GM21529 (cell line): ENCODE measurements at regions not wholly inside any gene's neighbourhood (a gene's known extent, or its start where the extent isn't known, plus 50 kb on each side); places are given as distances from the start of the nearest gene placed in this dataset.
"Not testable (repeated sequence)": the region's sequence is repeated elsewhere in the genome, so short reads cannot be mapped to it uniquely, and the experiment has no call there.

ENCODE experiments used
- ATAC-seq: cut with Tn5 transposase; IDR thresholded peaks from one replicate; pipeline ENCODE4 v1.9.1; 2021; ENCODE audit not compliant: unreplicated experiment

GRCh38 chr3:191959876-191960413 is 499.0 kb downstream of the PYDC2 start:
- ATAC-seq, result peak; percentile 40

DNA sequence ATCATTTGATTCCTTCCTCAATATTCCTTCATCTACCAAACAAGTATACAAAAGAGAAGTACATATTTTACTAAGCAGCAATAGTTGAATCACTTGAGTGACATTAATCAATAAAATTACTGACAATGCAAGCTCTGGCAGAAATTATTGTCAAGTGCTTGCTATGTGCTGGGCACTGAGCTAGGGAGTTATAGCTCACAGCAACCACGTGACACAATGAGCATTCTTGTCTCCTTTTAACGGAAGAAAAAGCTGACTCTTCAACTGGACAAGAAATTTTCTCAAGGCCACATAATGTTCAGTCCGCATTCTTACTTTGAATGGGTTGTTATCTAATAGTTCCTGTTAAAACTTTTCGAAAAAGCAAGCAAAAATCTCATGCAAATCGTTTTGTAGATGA is 500.1 kb downstream of the PYDC2 start:
- ATAC-seq, result no peak

- no peak for ATAC-seq
Observed at GRCh38 chr3:191961529-191961928, 500.6 kb downstream of the PYDC2 start.

DNA sequence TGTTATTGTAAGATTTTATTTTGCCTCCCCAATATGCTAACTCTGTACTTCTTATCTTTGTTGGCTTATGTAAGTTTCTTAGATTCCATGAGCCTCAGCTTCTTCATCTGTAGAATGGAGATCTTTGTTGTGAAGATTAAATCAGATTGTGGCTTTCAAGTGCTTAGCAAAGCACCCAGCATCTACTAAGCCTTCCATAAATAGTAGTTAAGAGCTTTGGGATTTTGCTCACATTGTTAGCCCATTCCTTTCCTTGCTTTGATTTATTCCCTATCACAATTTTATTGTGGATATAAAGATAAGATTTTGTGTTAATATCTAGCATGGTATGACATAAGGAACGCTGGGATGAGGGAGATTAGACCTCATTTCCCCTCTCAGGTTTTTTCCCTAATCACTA is 501.4 kb downstream of the PYDC2 start:
- no peak for ATAC-seq

GRCh38 chr3:191963182-191963581 is 502.2 kb downstream of the PYDC2 start:
- ATAC-seq, result peak; percentile 37

- no peak for ATAC-seq
Observed at GRCh38 chr3:191966556-191966955, 505.6 kb downstream of the PYDC2 start.

GRCh38 chr3:191968299-191968698 is 507.3 kb downstream of the PYDC2 start:
- no peak for ATAC-seq

DNA sequence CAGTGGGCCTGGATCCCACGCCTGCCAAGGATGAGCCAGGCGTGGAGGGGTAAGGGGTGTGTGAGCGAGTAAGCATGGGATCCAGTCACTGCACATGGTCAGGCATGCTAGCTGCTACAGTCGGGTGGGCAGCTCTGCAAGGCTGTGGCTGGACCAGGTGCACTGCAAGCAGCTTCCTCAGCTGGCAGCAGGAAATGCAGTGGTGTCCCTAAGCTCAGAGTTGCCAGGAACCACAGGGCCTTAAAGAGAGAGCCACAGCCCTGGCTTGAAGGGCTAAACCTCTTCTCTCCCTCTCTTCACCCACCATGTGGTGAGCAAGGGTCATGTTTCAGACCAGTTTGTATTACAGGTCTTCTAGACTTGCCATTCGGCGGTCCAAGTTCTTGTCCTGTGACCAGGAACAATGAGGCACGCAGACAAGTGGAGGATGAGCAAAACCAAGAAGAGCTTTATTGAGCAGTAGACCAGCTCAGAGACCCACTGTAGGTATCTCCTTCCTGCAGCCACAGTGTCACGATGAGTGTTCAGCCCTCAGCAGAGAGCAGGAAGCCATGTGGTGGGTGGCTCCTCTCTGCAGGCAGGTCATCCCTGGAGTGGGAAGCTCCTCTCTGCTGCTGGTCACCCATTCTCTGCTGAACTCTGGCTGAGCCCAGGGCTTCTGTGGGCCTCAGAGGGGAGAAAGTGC is 511.9 kb downstream of the PYDC2 start:
- ATAC-seq, result peak; percentile 73

GRCh38 chr3:191973820-191974219 is 512.9 kb downstream of the PYDC2 start:
- ATAC-seq, result no peak

GRCh38 chr3:191975936-191976335 is 515.0 kb downstream of the PYDC2 start:
- ATAC-seq, result no peak

DNA sequence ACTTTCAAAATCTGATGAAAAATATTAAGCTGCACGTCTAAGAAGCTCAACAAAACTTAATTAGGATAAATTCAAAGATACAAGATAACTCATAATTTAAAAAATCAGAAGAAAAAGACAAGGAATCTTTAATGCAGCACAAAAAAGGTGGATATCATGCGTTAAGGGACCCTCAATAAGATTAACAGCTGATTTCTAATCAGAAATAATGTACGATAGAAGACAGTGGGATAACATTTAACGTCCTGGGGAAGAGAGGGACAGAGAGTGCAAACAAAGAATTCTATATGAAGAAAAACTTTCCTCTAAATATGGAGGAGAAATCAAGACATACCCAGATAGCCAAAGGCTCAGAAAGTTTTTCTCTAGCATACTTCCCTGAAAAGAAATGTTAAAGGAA is 519.5 kb downstream of the PYDC2 start:
- ATAC-seq, result no peak

DNA sequence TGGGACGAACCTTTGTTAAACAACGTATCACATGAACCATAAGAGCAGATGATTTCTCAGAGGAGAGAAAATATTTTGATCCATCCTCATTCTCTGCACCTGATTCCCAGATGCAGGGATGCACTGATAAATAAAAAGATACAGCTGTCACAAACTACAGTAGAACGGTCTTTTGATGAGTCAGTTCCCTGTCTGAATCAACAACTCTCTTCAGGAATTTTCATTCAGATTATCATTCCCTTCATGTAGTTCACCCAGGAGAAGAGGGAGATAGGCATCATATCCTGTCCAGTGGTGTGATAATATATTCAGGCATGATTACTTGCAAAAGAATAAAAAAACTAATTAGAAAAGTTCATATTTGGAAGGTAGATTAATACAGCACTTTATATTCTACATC is 521.5 kb downstream of the PYDC2 start:
- no peak for ATAC-seq

- no peak for ATAC-seq
Observed at GRCh38 chr3:191985691-191986090, 524.7 kb downstream of the PYDC2 start.

DNA sequence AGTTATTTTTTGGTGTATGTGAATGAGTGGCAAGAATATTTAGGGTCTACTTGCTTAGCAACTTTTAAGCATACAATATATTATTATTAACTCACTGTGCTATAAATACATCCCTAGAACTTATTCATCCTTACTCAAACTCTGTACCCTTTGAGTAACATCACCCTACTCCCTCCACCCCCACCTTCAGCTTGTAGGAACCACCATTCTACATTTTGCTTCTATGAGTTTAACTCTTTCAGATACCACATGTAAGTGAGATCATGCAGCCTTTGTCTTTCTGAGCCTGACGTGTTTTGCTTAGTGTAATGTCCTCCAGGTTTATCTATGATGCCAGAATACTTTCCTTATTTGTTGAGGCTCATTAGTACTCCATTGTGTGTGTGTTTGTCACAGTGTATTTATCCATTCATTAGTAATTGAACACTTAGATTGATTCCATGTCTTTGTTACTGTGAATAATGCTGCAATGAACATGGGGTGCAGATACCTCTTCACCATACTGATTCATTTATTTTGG is 526.9 kb downstream of the PYDC2 start:
- no peak for ATAC-seq

DNA sequence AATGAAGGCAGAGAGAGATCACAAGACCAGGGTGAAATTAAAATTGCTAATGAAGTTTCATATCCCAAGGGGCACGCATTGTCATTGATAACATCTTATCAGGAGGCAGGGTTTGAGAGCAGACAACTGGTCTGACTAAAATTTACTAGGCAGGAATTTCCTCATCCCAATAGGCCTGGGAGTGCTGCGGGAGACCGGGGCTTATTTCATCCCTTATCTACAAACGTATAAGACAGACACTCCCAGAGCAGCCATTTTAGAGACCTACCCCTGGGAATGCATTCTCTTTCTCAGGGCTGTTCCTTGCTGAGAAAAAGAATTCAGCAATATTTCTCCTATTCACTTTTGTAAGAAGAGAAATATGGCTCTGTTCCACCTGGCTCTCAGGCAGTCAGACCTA is 533.0 kb downstream of the PYDC2 start:
- not testable (repeated sequence) for ATAC-seq

GRCh38 chr3:191997093-191997492 is 536.1 kb downstream of the PYDC2 start:
- ATAC-seq, result no peak

GRCh38 chr3:191997579-191998268 is 536.8 kb downstream of the PYDC2 start:
- ATAC-seq, result no peak

DNA sequence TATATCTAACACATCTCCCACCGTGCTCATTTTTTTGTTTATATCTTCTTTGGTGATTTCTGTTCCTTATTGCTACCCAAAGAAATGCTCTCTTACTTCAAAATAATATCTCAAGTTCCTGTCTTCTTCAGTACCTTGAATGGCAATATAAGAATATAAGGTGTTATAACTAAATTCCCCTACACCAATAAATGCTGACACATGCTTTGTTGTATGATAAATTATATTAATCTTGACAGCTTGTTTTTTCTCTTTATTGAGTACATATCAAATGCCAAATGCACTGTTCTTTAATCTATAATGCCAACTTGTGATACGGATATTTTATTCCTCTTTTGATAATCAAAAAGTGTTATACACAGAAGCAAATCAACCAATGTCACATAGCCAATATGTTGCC is 540.3 kb downstream of the PYDC2 start:
- no peak for ATAC-seq

GRCh38 chr3:192005989-192006388 is 545.0 kb downstream of the PYDC2 start:
- ATAC-seq, result no peak

- ATAC-seq, result no peak
Observed at GRCh38 chr3:192009903-192010302, 548.9 kb downstream of the PYDC2 start.

GRCh38 chr3:192010490-192010889 is 549.5 kb downstream of the PYDC2 start:
- no peak for ATAC-seq

- ATAC-seq, result no peak
Observed at GRCh38 chr3:192011137-192011536, 550.2 kb downstream of the PYDC2 start.
